Gastroesophageal sphincter (tissue), 4 donors: ENCODE measurements at regions not wholly inside any gene's neighbourhood (a gene's known extent, or its start where the extent isn't known, plus 50 kb on each side); places are given as distances from the start of the nearest gene placed in this dataset.

Experiments used
- ATAC-seq: fragments of 150-250 bp; one replicate; pipeline ENCODE4 v1.9.1; 2016; ENCODE audit warnings: mild to moderate bottlenecking, moderate library complexity
- H3K27ac ChIP-seq, 4 donors: fragments of 200-600 bp; sonication (generic) in 3 of 4; 1 replicate in 3 of 4; 2 replicates in 1 of 4; pipeline ENCODE4 v1.5.1; 2016 to 2019
- H3K27me3 ChIP-seq: fragments of 200-600 bp; sonication (generic); one replicate; pipeline ENCODE4 v1.5.1; 2019
- H3K36me3 ChIP-seq, 2 donors: fragments of 200-600 bp; sonication (generic); one replicate each; pipeline ENCODE4 v1.5.1; 2019; ENCODE audit warnings: control low read depth in 1 of 2
- H3K4me1 ChIP-seq, 3 donors: fragments of 200-600 bp; sonication (generic); 1 replicate in 2 of 3; 2 replicates in 1 of 3; pipeline ENCODE4 v1.5.1; 2016 to 2019; ENCODE audit warnings: control low read depth in 2 of 3
- H3K4me3 ChIP-seq, 2 donors: fragments of 200-600 bp; sonication (generic); one replicate each; pipeline ENCODE4 v1.5.1; 2019; ENCODE audit warnings: mild to moderate bottlenecking in 1 of 2, moderate library complexity in 1 of 2
- H3K9me3 ChIP-seq, 3 donors: fragments of 200-600 bp; sonication (generic); one replicate each; pipeline ENCODE4 v1.5.1; 2017 to 2019; ENCODE audit warnings: control low read depth in 2 of 3
- CTCF ChIP-seq, 4 experiments: fragments of 200-600 bp in 2 of 4; fragments of 450-650 bp in 2 of 4; sonication (generic) in 1 of 4; IDR thresholded peaks; one replicate each; pipeline ENCODE4 v1.5.1; 2017 to 2019; ENCODE audit warnings: antibody characterized with exemption in 4 of 4, mild to moderate bottlenecking in 2 of 4, moderate library complexity in 2 of 4
- EP300 ChIP-seq: sonication (generic); formaldehyde crosslinking; IDR thresholded peaks from one replicate; pipeline ENCODE4 v1.6.1; 2017; ENCODE audit warnings: antibody characterized with exemption, mild to moderate bottlenecking
- POLR2A ChIP-seq, 2 donors: fragments of 450-650 bp; IDR thresholded peaks; one replicate each; pipeline ENCODE4 v1.6.1; 2017; ENCODE audit warnings: antibody characterized with exemption in 2 of 2, mild to moderate bottlenecking in 2 of 2, moderate library complexity in 1 of 2
- POLR2AphosphoS5 ChIP-seq: sonication (generic); formaldehyde crosslinking; IDR thresholded peaks from one replicate; pipeline ENCODE4 v1.6.1; 2017; ENCODE audit warnings: antibody characterized with exemption
- WGBS, 2 donors: methylation state at CpG; one replicate each; pipeline ENCODE4 v1.1.5; 2018; ENCODE audit warnings: low coverage in 1 of 2; 5-methylcytosine and 5-hydroxymethylcytosine counted together

- Histone ChIP-seq H3K27me3 (no peaks in the 10 kb centered on the region), H3K4me1 (no peaks in the 10 kb centered on the region), H3K36me3 (no peaks in the 10 kb centered on the region), H3K4me3 (no peak overlapping the region), H3K27ac (no peak overlapping the region), H3K9me3 (no peaks in the 10 kb centered on the region)
- peak; percentile 63 for ATAC-seq
- WGBS, 2 donors, result 26 to 29% methylated on average over 2 of the region's 2 CpGs
- TF ChIP-seq POLR2A (IDR thresholded peaks at IDR 0.05) (no peak), EP300 (no peak), CTCF (IDR thresholded peaks at IDR 0.05) (no peak), POLR2AphosphoS5 (no peak)
Observed at GRCh38 chr6:87824958-87825491, 123.0 kb upstream of the AKIRIN2 start.

- ATAC-seq, result no peak
- Histone ChIP-seq H3K9me3 (no peaks in the 10 kb centered on the region), H3K4me3 (no peak overlapping the region), H3K27me3 (no peaks in the 10 kb centered on the region), H3K36me3 (no peaks in the 10 kb centered on the region), H3K27ac (no peak overlapping the region), H3K4me1 (no peaks in the 10 kb centered on the region)
- TF ChIP-seq POLR2A (IDR thresholded peaks at IDR 0.05), result no peak
- no peak for TF ChIP-seq CTCF (IDR thresholded peaks at IDR 0.05)
- TF ChIP-seq POLR2AphosphoS5, result no peak
- no peak for TF ChIP-seq EP300
Observed at GRCh38 chr6:87822011-87822410, 120.0 kb upstream of the AKIRIN2 start.

GRCh38 chr6:87820343-87820984, 118.4 kb upstream of the AKIRIN2 start:
- Histone ChIP-seq H3K4me1 (no peaks in the 10 kb centered on the region), H3K36me3 (no peaks in the 10 kb centered on the region), H3K27me3 (no peaks in the 10 kb centered on the region), H3K9me3 (no peaks in the 10 kb centered on the region), H3K4me3 (no peak overlapping the region), H3K27ac (no peak overlapping the region)
- 91 to 94% methylated on average over 2 to 3 of the region's 7 CpGs for WGBS, 2 donors
- no peak for ATAC-seq
- TF ChIP-seq EP300, result no peak
- TF ChIP-seq POLR2AphosphoS5, result no peak
- no peak for TF ChIP-seq CTCF (IDR thresholded peaks at IDR 0.05)

GRCh38 chr6:87817183-87817582, 115.2 kb upstream of the AKIRIN2 start:
- no peaks in the 10 kb centered on the region for H3K36me3 ChIP-seq
- H3K27ac ChIP-seq, result no peak overlapping the region
- no peaks in the 10 kb centered on the region for H3K27me3 ChIP-seq
- WGBS, 2 donors, result 60 to 63% methylated on average over 1 of the region's 1 CpG
- no peaks in the 10 kb centered on the region for H3K9me3 ChIP-seq
- no peak for TF ChIP-seq POLR2A (IDR thresholded peaks at IDR 0.05)
- TF ChIP-seq POLR2AphosphoS5, result no peak
- TF ChIP-seq EP300, result no peak
- TF ChIP-seq CTCF (IDR thresholded peaks at IDR 0.05), result no peak
- no peaks in the 10 kb centered on the region for H3K4me1 ChIP-seq
- ATAC-seq, result no peak
- H3K4me3 ChIP-seq, result no peak overlapping the region

- no peaks in the 10 kb centered on the region for H3K27me3 ChIP-seq
- H3K36me3 ChIP-seq, result no peaks in the 10 kb centered on the region
- TF ChIP-seq EP300 (no peak), POLR2A (IDR thresholded peaks at IDR 0.05) (no peak), POLR2AphosphoS5 (no peak)
- no peaks in the 10 kb centered on the region for H3K4me1 ChIP-seq
- no peak for ATAC-seq
- no peak overlapping the region for H3K27ac ChIP-seq
- H3K9me3 ChIP-seq, result no peaks in the 10 kb centered on the region
- 82 to 91% methylated on average over 1 of the region's 1 CpG for WGBS, 2 donors
- no peak overlapping the region for H3K4me3 ChIP-seq
Observed at GRCh38 chr6:87815449-87815848, 113.4 kb upstream of the AKIRIN2 start.
